ENCODE measurements at regions not wholly inside any gene's neighbourhood (a gene's known extent, or its start where the extent isn't known, plus 50 kb on each side); places are given as distances from the start of the nearest gene placed in this dataset.

GRCh38 chr4:17174751-17175150, 276.3 kb upstream of the LDB2 start:
- no peak for DNase-seq (ENCODE audit: low read depth)

- no peak for DNase-seq (ENCODE audit: low read depth)
Observed at GRCh38 chr4:17173300-17173699, 274.9 kb upstream of the LDB2 start.

DNA sequence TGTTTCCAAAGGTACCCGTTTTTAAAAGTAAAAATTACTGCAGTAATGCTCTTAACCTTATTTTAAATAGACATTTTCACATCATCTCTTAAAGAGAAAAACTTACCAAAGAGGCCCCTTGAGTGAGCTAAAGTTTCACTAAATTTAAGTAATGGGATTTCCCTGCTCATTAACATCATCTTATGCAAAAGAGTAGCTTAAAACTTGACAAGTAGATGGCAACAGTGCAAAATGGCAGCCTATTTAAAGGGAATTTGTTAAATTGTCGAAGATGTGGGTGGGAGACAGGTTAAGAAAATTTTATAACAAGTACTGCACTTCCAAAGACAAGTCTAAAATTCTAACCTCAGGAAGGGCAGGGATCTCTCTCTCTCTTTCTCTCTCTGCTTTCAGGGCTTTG, 271.7 kb upstream of the LDB2 start:
- DNase-seq (ENCODE audit: low read depth) = no peak

- DNase-seq (ENCODE audit: low read depth) = no peak
Observed at GRCh38 chr4:17169699-17170098, 271.3 kb upstream of the LDB2 start.

DNA sequence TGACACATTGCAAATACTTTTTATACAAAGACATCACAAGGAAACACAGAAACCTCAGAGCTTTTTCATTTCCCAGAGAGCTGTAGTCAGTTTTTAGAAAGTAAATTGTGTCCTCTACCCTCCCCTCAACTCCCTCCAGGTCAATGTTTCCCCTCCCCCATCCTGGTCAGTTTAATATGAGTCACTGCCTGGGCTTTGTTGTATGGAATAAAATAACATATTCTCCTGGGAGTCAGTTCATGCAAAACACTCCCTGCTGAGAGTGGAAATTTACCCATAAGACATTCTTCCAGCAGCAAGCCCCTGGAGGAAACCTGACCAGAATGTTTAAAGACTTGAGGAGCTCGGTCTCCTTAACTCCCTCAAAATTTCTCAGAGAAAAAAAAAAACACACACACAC, 270.1 kb upstream of the LDB2 start:
- no peak for DNase-seq (ENCODE audit: low read depth)

GRCh38 chr4:17166954-17167353, 268.5 kb upstream of the LDB2 start:
- no peak for DNase-seq (ENCODE audit: low read depth)

DNA sequence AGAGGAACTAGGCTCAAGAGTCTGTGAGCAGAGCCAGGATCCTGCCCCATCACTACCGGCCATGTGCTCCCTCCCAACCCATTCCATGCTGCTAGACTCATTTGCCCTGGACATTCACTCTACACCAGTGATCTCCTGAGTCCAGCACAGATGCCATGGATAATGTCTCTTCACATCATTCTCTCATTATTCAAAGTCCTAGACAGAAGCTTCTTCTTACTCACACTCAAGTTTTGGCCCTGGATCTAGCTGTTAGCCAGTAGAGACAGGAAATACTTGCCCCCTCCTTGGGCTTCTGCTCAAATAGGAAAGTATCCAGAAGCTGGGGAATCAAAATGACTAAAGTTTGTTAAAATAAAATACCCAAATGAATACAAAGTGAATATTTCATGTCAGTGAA, 266.8 kb upstream of the LDB2 start:
- no peak for DNase-seq (ENCODE audit: low read depth)

- no peak for DNase-seq (ENCODE audit: low read depth)
Observed at GRCh38 chr4:17164666-17165065, 266.2 kb upstream of the LDB2 start.

GRCh38 chr4:17163156-17163771, 264.8 kb upstream of the LDB2 start:
- no peak for DNase-seq (ENCODE audit: low read depth)

- no peak for DNase-seq (ENCODE audit: low read depth)
Observed at GRCh38 chr4:17157304-17157703, 258.9 kb upstream of the LDB2 start.

GRCh38 chr4:17155486-17155885, 257.0 kb upstream of the LDB2 start:
- no peak for DNase-seq (ENCODE audit: low read depth)

DNA sequence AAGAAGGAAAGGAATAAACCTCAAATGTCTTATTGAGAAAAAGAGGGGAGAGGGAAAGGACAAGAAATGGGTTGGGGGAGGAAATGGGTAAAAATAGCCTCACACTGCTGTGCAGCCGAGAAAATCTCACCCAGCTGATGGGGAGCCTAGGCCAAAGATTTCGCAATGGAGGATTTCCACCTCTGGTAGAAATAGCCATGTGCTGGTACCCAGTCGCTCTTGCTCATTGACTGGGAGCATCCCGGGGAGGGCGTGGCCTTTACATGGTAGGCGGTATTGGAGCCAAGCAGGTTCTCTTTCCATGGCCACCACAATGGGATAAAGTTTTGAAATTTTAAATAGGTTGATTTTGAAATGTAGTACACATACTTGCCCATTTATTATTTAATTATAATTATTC, 255.1 kb upstream of the LDB2 start:
- no peak for DNase-seq (ENCODE audit: low read depth)

DNA sequence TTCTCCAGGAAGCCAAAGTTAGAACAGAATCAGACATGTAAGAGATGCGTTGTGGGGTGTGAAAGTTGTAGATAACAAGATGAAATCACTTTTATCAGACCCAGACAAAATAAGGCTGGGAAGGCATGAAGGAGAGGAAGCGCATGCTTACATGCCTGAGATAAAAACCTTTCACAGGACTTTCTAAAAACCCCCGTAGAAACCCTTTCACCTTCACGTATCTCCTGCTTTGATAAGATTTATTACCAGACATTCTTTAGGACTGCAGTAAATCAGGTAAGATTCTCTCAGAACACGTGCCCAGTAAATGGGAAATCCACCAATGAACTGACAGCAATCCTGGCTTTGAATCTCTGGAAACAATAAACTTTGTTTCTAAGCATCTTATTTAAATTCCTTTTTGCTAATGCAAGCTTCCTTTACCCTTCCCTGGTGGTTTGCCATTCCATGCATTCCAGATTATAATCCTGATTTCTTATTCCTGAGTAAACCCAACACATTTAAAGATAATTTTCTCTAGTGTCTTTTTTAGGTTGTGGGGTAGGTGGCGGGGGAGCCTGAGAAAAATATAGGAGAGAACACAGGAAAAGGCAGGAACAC, 254.6 kb upstream of the LDB2 start:
- DNase-seq (ENCODE audit: low read depth) = no peak

- no peak for DNase-seq (ENCODE audit: low read depth)
Observed at GRCh38 chr4:17142232-17142711, 243.8 kb upstream of the LDB2 start.

GRCh38 chr4:17138847-17139246, 240.4 kb upstream of the LDB2 start:
- DNase-seq (ENCODE audit: low read depth) = no peak

GRCh38 chr4:17134565-17134964, 236.1 kb upstream of the LDB2 start:
- no peak for DNase-seq (ENCODE audit: low read depth)

DNA sequence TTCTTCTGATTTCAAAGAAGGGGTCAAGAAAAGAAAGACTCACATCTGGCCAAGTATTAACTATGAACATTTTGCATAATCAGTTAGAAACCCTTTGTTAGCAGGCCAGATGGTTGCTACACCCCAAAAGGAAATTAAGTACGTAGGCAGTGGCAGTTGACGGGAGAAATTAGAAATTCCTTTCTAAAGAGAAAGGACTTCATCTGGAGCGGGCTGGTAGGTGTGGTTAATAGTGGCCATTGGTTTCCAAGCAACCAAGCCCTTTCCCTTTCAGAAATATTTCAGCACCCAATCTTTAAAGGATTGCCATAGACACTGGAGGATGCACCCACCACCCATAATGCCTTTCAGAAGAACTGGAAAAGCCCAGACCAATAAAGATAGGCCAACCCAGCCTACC, 235.7 kb upstream of the LDB2 start:
- DNase-seq (ENCODE audit: low read depth) = no peak

DNA sequence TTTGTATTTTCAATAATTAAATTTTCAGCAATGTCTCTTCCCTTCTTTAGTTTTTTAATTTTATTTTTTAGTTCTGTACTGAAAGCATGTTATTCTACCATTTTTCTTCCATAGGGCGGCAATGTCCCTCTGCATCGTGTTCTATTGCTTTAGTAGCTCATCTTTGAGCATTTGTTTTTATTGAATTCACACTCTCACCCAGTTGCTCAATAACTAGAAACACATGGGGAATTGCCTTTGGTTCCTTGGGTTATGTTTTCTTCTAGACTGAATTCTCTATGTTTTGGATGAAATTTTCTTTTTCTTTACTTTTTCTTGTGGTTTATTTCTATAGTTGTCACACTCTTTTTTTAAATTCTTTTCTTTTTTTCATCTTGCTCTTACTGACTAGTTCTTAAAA, 233.8 kb upstream of the LDB2 start:
- DNase-seq (ENCODE audit: low read depth) = no peak

GRCh38 chr4:17128268-17128667, 229.8 kb upstream of the LDB2 start:
- no peak for DNase-seq (ENCODE audit: low read depth)

- DNase-seq (ENCODE audit: low read depth) = no peak
Observed at GRCh38 chr4:17126321-17126966, 228.0 kb upstream of the LDB2 start.

- DNase-seq (ENCODE audit: low read depth) = no peak
Observed at GRCh38 chr4:17124767-17125166, 226.3 kb upstream of the LDB2 start.

DNA sequence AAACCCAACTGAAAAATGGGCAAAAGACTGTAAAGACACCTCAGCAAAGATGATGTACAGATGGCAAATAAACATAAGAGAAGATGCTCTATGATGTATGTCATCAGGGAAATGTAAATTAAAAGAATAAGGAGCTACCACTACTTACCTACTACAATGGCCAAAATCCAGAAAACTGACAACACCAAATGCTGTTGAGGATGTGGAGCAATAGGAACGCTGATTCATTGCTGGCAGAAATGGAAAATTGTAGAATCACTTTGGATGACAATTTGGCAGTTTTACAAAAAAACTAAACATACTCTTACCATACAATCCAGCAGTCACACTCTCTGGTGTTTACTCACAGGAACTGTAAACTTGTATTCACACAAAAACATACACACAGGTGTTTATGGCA, 222.3 kb upstream of the LDB2 start:
- no peak for DNase-seq (ENCODE audit: low read depth)

- no peak for DNase-seq (ENCODE audit: low read depth)
Observed at GRCh38 chr4:17117746-17118145, 219.3 kb upstream of the LDB2 start.

DNA sequence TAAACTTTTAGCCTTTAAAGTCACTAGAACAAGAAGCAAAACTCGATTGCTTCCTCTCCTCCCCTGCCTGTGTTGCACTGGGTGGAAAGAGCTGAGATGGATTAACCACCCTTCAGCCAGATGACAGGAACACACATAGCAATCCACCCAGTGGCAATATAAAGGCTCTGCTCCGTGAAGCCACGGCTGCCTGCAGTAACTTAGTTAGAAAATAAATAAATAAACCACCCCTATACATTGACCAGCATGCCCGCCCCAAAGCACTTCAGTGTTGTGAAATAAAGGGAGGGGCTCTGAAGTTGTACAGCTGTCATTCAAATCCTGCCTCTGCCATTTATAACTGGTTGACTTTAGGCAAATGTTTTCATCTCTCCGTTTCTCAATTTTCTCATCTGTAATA, 217.1 kb upstream of the LDB2 start:
- DNase-seq (ENCODE audit: low read depth) = no peak

Measured in T-helper 22 cell (primary cell).